OCI-LY7 (cell line): ENCODE measurements at regions not wholly inside any gene's neighbourhood (a gene's known extent, or its start where the extent isn't known, plus 50 kb on each side); places are given as distances from the start of the nearest gene placed in this dataset.

ENCODE experiments used
- BruUV-seq: library from RNA; stranded (reverse); fragments of 400-500 nt; replicated peaks from 2 replicates; lab custom pipeline; 2021; lab: Mats Ljungman, UMichigan
- CTCF ChIA-PET: fragments of 300-600 bp; sonication (Branson Sonifier 250); formaldehyde crosslinking; loops from one replicate; lab custom pipeline; 2022; ENCODE audit warnings: antibody characterized with exemption; ENCODE audit not compliant: unreplicated experiment; lab: Charles Lee
- POLR2A ChIA-PET: fragments of 300-600 bp; sonication (Branson Sonifier 250); formaldehyde crosslinking; loops from one replicate; lab custom pipeline; 2022; ENCODE audit warnings: antibody characterized with exemption; lab: Charles Lee
- DNase-seq: peaks from one replicate; pipeline ENCODE4 v3.0.0-alpha.2; 2015; ENCODE audit warnings: low spot score
- H2AFZ ChIP-seq: fragments of 200-600 bp; sonication (generic), shearing (Covaris generic); 2 replicates; pipeline ENCODE4 v1.6.1; 2014; ENCODE audit warnings: mild to moderate bottlenecking, antibody characterized with exemption, low read length, moderate library complexity
- H3K27ac ChIP-seq: fragments of 200-600 bp; sonication (generic); 2 replicates; pipeline ENCODE4 v1.5.1; 2014; ENCODE audit warnings: mixed run types, low read depth, mild to moderate bottlenecking, moderate library complexity, low read length, inconsistent platforms; ENCODE audit not compliant: poor library complexity, severe bottlenecking
- H3K36me3 ChIP-seq: fragments of 200-600 bp; sonication (generic); 2 replicates; pipeline ENCODE4 v1.6.1; 2014; ENCODE audit warnings: mild to moderate bottlenecking, antibody characterized with exemption, low read length, moderate library complexity, mixed read lengths; ENCODE audit not compliant: insufficient read depth
- H3K4me1 ChIP-seq: fragments of 200-600 bp; sonication (generic); 2 replicates; pipeline ENCODE4 v1.5.1; 2014; ENCODE audit warnings: mild to moderate bottlenecking, low read length; ENCODE audit not compliant: insufficient read depth, poor library complexity, severe bottlenecking
- H3K4me2 ChIP-seq: fragments of 200-600 bp; sonication (generic); 2 replicates; pipeline ENCODE4 v1.6.1; 2014; ENCODE audit warnings: mild to moderate bottlenecking, low read length
- H3K4me3 ChIP-seq: fragments of 200-600 bp; sonication (generic); 2 replicates; pipeline ENCODE4 v1.5.1; 2014; ENCODE audit warnings: mild to moderate bottlenecking, low read depth, low read length; ENCODE audit not compliant: poor library complexity, severe bottlenecking
- H3K79me2 ChIP-seq: fragments of 200-600 bp; sonication (generic); 2 replicates; pipeline ENCODE4 v1.6.1; 2016; ENCODE audit warnings: low read depth, mild to moderate bottlenecking, low read length, moderate library complexity, mixed read lengths; ENCODE audit not compliant: insufficient read depth
- H3K9me2 ChIP-seq: fragments of 200-600 bp; sonication (generic); 2 replicates; pipeline ENCODE4 v1.6.1; 2016; ENCODE audit warnings: mild to moderate bottlenecking, low read length, mixed read lengths; ENCODE audit not compliant: insufficient read depth
- H3K9me3 ChIP-seq: fragments of 200-600 bp; sonication (generic); 2 replicates; pipeline ENCODE4 v1.6.1; 2014; ENCODE audit warnings: mild to moderate bottlenecking, mixed run types, low read length, mixed read lengths
- H4K20me1 ChIP-seq: fragments of 200-600 bp; sonication (generic); 2 replicates; pipeline ENCODE4 v1.6.1; 2014; ENCODE audit warnings: mild to moderate bottlenecking, antibody characterized with exemption, low read length, moderate library complexity, mixed read lengths; ENCODE audit not compliant: insufficient read depth
- EZH2phosphoT487 ChIP-seq: fragments of 200-600 bp; sonication (generic); IDR thresholded peaks from 2 replicates; pipeline ENCODE4 v1.6.1; 2018; ENCODE audit warnings: low read depth, borderline replicate concordance, mild to moderate bottlenecking, mixed run types, antibody characterized with exemption, low read length, moderate library complexity, mixed read lengths
- intact Hi-C: fragments of 100-400 bp; cut with micrococcal nuclease; formaldehyde crosslinking; loops from one replicate; pipeline ENCODE4 v1.10.0; 2022; ENCODE audit not compliant: unreplicated experiment
- TF ChIP-seq, protein P1 (sequence below): fragments of 200-600 bp; sonication (generic); conservative IDR thresholded peaks from 2 replicates; pipeline ENCODE4 v1.5.1; 2014; ENCODE audit warnings: mild to moderate bottlenecking, antibody characterized with exemption, low read length, moderate library complexity, mixed read lengths

DNA sequence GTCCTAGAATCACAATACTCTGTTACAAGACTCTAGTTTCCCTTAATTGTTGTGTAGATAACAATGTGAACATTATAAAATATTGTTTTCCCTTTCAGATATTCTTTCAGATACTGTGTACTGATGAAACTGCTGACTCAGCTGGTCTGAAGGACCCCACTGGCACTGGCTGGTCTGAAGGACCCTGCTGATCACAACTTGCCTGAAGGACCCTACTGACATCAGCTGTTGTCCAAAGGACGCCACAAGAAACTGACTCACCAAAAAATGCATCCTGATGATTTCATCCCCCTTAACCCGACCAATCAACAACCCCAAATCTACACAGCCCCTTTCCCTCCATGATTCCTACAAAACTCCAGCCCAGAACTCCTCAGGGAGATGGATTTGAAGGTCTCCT is 258.8 kb upstream of the GNPDA2 start:
- Histone ChIP-seq H3K4me1 (no peaks in the 10 kb centered on the region), H3K9me3 (no peaks in the 10 kb centered on the region), H3K27ac (no peak overlapping the region), H3K4me2 (no peak overlapping the region), H3K9me2 (no peaks in the 10 kb centered on the region), H2AFZ (no peak overlapping the region), H3K79me2 (no peaks in the 10 kb centered on the region), H4K20me1 (no peaks in the 10 kb centered on the region), H3K36me3 (no peaks in the 10 kb centered on the region), H3K4me3 (no peak overlapping the region)
- ChIA-PET CTCF (no interaction called here), POLR2A (no interaction called here)
- intact Hi-C loops, result no loop called here
- BruUV-seq, result no TSS peak
- TF ChIP-seq, protein P1, sequence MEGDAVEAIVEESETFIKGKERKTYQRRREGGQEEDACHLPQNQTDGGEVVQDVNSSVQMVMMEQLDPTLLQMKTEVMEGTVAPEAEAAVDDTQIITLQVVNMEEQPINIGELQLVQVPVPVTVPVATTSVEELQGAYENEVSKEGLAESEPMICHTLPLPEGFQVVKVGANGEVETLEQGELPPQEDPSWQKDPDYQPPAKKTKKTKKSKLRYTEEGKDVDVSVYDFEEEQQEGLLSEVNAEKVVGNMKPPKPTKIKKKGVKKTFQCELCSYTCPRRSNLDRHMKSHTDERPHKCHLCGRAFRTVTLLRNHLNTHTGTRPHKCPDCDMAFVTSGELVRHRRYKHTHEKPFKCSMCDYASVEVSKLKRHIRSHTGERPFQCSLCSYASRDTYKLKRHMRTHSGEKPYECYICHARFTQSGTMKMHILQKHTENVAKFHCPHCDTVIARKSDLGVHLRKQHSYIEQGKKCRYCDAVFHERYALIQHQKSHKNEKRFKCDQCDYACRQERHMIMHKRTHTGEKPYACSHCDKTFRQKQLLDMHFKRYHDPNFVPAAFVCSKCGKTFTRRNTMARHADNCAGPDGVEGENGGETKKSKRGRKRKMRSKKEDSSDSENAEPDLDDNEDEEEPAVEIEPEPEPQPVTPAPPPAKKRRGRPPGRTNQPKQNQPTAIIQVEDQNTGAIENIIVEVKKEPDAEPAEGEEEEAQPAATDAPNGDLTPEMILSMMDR, result no peak
- no peak for TF ChIP-seq EZH2phosphoT487
- no peak for DNase-seq

DNA sequence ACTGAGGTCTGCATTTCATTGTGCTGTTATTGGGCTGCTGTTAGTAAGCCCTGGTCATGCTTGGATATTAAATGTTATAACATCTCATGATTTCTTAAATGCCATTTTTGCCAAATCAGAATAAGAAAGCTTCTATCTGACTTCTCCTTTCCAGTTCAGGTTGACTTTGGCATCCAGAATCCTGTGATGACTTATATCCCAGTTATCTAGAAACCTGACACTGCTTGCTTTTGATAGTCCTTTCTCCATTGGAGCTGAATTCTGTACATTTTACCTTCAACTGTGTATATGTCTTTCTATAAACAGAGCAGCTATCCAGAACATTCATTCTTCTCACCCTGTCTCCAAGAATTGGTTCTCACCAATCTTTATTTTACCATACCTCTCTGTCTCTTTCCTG is 257.7 kb upstream of the GNPDA2 start:
- Histone ChIP-seq H2AFZ (no peak overlapping the region), H3K9me2 (no peaks in the 10 kb centered on the region), H3K27ac (no peak overlapping the region), H3K79me2 (no peaks in the 10 kb centered on the region), H3K4me1 (no peaks in the 10 kb centered on the region), H3K4me2 (no peak overlapping the region), H3K9me3 (no peaks in the 10 kb centered on the region), H3K36me3 (no peaks in the 10 kb centered on the region), H4K20me1 (no peaks in the 10 kb centered on the region), H3K4me3 (no peak overlapping the region)
- POLR2A ChIA-PET, result no interaction called here
- intact Hi-C loops, result no loop called here
- no peak for TF ChIP-seq EZH2phosphoT487
- TF ChIP-seq, protein P1, result no peak
- CTCF ChIA-PET, result no interaction called here
- no TSS peak for BruUV-seq
- DNase-seq, result no peak

DNA sequence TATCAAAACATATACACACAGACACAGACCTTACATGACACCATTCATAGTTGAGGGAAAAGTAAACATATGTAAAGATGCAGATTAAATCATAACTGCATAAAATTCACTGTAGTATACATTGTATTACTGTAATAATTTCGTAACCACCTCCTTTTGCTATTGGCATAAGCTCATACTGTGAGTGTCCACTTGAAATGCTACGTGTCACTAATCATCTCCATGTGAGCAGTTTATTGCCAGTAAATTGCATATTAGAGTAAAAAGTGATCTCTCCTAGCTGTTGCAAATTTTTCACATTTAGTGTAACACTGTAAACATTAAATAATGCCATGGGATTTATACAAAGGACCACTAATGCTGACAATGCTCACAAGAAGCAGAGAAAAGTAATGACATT is 256.7 kb upstream of the GNPDA2 start:
- ChIA-PET POLR2A (no interaction called here), CTCF (no interaction called here)
- Histone ChIP-seq H3K4me1 (no peaks in the 10 kb centered on the region), H3K4me3 (no peak overlapping the region), H2AFZ (no peak overlapping the region), H3K27ac (no peak overlapping the region), H3K9me2 (no peaks in the 10 kb centered on the region), H3K36me3 (no peaks in the 10 kb centered on the region), H4K20me1 (no peaks in the 10 kb centered on the region), H3K4me2 (no peak overlapping the region), H3K79me2 (no peaks in the 10 kb centered on the region), H3K9me3 (no peaks in the 10 kb centered on the region)
- no peak for TF ChIP-seq EZH2phosphoT487
- TF ChIP-seq, protein P1, result no peak
- BruUV-seq, result no TSS peak
- DNase-seq, result no peak
- intact Hi-C loops, result no loop called here
